H1 (cell line): ENCODE measurements at regions not wholly inside any gene's neighbourhood (a gene's known extent, or its start where the extent isn't known, plus 50 kb on each side); places are given as distances from the start of the nearest gene placed in this dataset.

ENCODE experiments used
- RFX5 ChIP-seq: IDR thresholded peaks from 2 replicates; pipeline ENCODE4 v1.6.1; 2011; ENCODE audit warnings: low read depth, low read length, improper control_type of control experiment, borderline replicate concordance
- SIN3A ChIP-seq, 2 experiments: IDR thresholded peaks in 1 of 2; conservative IDR thresholded peaks in 1 of 2; 2 replicates each; pipeline ENCODE4 v1.6.1; 2011 to 2012; ENCODE audit warnings: low read length in 2 of 2, improper control_type of control experiment in 1 of 2, low read depth in 1 of 2, mild to moderate bottlenecking in 1 of 2
- TF ChIP-seq, protein P1 (sequence below): fragments of 300-600 bp; sonication (generic); IDR thresholded peaks from 2 replicates; pipeline ENCODE4 v1.7.1; 2012; ENCODE audit warnings: low read length, moderate library complexity, mild to moderate bottlenecking, inconsistent platforms; ENCODE audit not compliant: insufficient replicate concordance

DNA sequence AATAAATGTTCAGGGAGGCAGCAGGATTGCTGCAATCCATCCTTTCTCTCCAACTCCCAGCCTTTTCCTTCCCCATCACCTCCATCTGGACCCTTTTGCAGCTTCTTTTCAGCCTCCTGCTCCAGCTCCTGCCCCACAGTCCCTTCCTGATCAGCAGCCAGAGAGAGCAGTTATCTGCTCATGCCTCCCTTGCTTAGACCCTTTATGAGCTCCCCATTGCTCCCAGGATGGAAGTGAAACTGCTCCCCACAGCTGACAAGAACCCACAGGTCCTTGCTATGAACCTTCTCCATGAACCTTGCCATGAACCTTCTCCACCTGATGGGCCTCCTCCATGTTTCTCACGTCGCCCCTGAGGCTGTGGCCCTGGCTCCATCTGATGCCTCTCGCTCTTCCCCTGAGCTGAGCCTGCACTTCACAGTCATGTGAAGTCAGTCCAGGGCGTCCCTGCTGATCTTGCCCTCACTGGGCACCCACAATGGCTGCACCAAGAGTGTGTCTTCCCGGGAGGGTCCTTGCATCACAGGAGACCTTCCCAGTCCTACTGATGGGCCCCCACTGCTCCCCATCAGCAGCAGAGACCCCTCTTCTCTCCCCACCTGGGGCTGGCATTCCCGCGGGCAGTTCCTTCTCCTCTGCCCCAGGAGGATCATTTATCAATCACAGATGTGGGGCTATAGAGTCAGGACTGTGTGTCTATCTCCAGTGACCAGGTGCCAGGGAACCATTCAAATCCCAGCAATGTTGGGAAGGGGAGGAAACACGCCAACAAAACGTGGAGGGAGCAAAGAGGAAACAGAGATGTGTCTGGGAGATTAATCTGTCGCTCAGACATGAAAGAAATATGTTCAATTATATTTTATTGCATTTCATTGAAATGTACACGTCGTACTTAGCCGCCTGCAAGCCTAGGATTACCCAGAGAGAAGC, 73.1 kb downstream of the MATN1 start (continued):
- TF ChIP-seq, protein P1, sequence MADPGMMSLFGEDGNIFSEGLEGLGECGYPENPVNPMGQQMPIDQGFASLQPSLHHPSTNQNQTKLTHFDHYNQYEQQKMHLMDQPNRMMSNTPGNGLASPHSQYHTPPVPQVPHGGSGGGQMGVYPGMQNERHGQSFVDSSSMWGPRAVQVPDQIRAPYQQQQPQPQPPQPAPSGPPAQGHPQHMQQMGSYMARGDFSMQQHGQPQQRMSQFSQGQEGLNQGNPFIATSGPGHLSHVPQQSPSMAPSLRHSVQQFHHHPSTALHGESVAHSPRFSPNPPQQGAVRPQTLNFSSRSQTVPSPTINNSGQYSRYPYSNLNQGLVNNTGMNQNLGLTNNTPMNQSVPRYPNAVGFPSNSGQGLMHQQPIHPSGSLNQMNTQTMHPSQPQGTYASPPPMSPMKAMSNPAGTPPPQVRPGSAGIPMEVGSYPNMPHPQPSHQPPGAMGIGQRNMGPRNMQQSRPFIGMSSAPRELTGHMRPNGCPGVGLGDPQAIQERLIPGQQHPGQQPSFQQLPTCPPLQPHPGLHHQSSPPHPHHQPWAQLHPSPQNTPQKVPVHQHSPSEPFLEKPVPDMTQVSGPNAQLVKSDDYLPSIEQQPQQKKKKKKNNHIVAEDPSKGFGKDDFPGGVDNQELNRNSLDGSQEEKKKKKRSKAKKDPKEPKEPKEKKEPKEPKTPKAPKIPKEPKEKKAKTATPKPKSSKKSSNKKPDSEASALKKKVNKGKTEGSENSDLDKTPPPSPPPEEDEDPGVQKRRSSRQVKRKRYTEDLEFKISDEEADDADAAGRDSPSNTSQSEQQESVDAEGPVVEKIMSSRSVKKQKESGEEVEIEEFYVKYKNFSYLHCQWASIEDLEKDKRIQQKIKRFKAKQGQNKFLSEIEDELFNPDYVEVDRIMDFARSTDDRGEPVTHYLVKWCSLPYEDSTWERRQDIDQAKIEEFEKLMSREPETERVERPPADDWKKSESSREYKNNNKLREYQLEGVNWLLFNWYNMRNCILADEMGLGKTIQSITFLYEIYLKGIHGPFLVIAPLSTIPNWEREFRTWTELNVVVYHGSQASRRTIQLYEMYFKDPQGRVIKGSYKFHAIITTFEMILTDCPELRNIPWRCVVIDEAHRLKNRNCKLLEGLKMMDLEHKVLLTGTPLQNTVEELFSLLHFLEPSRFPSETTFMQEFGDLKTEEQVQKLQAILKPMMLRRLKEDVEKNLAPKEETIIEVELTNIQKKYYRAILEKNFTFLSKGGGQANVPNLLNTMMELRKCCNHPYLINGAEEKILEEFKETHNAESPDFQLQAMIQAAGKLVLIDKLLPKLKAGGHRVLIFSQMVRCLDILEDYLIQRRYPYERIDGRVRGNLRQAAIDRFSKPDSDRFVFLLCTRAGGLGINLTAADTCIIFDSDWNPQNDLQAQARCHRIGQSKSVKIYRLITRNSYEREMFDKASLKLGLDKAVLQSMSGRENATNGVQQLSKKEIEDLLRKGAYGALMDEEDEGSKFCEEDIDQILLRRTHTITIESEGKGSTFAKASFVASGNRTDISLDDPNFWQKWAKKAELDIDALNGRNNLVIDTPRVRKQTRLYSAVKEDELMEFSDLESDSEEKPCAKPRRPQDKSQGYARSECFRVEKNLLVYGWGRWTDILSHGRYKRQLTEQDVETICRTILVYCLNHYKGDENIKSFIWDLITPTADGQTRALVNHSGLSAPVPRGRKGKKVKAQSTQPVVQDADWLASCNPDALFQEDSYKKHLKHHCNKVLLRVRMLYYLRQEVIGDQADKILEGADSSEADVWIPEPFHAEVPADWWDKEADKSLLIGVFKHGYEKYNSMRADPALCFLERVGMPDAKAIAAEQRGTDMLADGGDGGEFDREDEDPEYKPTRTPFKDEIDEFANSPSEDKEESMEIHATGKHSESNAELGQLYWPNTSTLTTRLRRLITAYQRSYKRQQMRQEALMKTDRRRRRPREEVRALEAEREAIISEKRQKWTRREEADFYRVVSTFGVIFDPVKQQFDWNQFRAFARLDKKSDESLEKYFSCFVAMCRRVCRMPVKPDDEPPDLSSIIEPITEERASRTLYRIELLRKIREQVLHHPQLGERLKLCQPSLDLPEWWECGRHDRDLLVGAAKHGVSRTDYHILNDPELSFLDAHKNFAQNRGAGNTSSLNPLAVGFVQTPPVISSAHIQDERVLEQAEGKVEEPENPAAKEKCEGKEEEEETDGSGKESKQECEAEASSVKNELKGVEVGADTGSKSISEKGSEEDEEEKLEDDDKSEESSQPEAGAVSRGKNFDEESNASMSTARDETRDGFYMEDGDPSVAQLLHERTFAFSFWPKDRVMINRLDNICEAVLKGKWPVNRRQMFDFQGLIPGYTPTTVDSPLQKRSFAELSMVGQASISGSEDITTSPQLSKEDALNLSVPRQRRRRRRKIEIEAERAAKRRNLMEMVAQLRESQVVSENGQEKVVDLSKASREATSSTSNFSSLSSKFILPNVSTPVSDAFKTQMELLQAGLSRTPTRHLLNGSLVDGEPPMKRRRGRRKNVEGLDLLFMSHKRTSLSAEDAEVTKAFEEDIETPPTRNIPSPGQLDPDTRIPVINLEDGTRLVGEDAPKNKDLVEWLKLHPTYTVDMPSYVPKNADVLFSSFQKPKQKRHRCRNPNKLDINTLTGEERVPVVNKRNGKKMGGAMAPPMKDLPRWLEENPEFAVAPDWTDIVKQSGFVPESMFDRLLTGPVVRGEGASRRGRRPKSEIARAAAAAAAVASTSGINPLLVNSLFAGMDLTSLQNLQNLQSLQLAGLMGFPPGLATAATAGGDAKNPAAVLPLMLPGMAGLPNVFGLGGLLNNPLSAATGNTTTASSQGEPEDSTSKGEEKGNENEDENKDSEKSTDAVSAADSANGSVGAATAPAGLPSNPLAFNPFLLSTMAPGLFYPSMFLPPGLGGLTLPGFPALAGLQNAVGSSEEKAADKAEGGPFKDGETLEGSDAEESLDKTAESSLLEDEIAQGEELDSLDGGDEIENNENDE: no peak
- TF ChIP-seq SIN3A (conservative IDR thresholded peaks at IDR 0.05 in 1 of 2, IDR thresholded peaks at IDR 0.05 in 1 of 2; ENCODE audit: low read depth in 1 of 2, low read length in 2 of 2): no peak
- TF ChIP-seq RFX5: no peak
